ENCODE measurements at regions not wholly inside any gene's neighbourhood (a gene's known extent, or its start where the extent isn't known, plus 50 kb on each side); places are given as distances from the start of the nearest gene placed in this dataset.

- FAIRE-seq: no peak
- DNase-seq: no peak
- no peak for ATAC-seq
- Histone ChIP-seq H3K4me3 (no peak overlapping the region), H3K9me3 (no peaks in the 10 kb centered on the region), H3K27ac (no peak overlapping the region), H3K36me3 (no peaks in the 10 kb centered on the region), H3K27me3 (no peaks in the 10 kb centered on the region), H3K4me1 (no peaks in the 10 kb centered on the region)
- intact Hi-C loops (cut with DNase I): no loop called here
- TF ChIP-seq CTCF (IDR thresholded peaks at IDR 0.05): no peak
- 33 to 46% methylated on average over 1 of the region's 1 CpG for WGBS, 2 donors
Measured at GRCh38 chr4:55255179-55255578, 90.9 kb upstream of the SRD5A3 start.

- intact Hi-C loops (cut with DNase I): no loop called here
- FAIRE-seq: no peak
- Histone ChIP-seq H3K27me3 (no peaks in the 10 kb centered on the region), H3K4me1 (no peaks in the 10 kb centered on the region), H3K9me3 (no peaks in the 10 kb centered on the region), H3K4me3 (no peak overlapping the region), H3K27ac (no peak overlapping the region), H3K36me3 (no peaks in the 10 kb centered on the region)
- ATAC-seq: no peak
- no peak for TF ChIP-seq CTCF (IDR thresholded peaks at IDR 0.05)
- no peak for DNase-seq
- 4 to 7% methylated on average over 6 of the region's 6 CpGs for WGBS, 2 donors
Measured at GRCh38 chr4:55256787-55257186, 89.3 kb upstream of the SRD5A3 start.

GRCh38 chr4:55258152-55258865 lies 87.7 kb upstream of the SRD5A3 start:
- FAIRE-seq (no peak), DNase-seq (no peak), ATAC-seq (no peak)
- H3K9me3 ChIP-seq: no peaks in the 10 kb centered on the region
- no peaks in the 10 kb centered on the region for H3K4me1 ChIP-seq
- intact Hi-C loops (cut with DNase I): no loop called here
- WGBS, 2 donors: 40 to 43% methylated on average over 5 of the region's 5 CpGs
- no peaks in the 10 kb centered on the region for H3K27me3 ChIP-seq
- H3K36me3 ChIP-seq: no peaks in the 10 kb centered on the region
- H3K27ac ChIP-seq: no peak overlapping the region
- no peak overlapping the region for H3K4me3 ChIP-seq
- TF ChIP-seq CTCF (IDR thresholded peaks at IDR 0.05): no peak

- TF ChIP-seq CTCF (IDR thresholded peaks at IDR 0.05): no peak
- no peaks in the 10 kb centered on the region for H3K4me1 ChIP-seq
- ATAC-seq (no peak), DNase-seq (no peak), FAIRE-seq (no peak)
- 58 to 59% methylated on average over 3 of the region's 3 CpGs for WGBS, 2 donors
- H3K27ac ChIP-seq: no peak overlapping the region
- no peaks in the 10 kb centered on the region for H3K36me3 ChIP-seq
- H3K27me3 ChIP-seq: no peaks in the 10 kb centered on the region
- intact Hi-C loops (cut with DNase I): no loop called here
- H3K9me3 ChIP-seq: no peaks in the 10 kb centered on the region
- no peak overlapping the region for H3K4me3 ChIP-seq
Measured at GRCh38 chr4:55259294-55259693, 86.7 kb upstream of the SRD5A3 start.

GRCh38 chr4:55269470-55269869 lies 76.6 kb upstream of the SRD5A3 start:
- FAIRE-seq (no peak), DNase-seq (no peak), ATAC-seq (no peak)
- H3K4me1 ChIP-seq: no peaks in the 10 kb centered on the region
- 50 to 56% methylated on average over 2 of the region's 2 CpGs for WGBS, 2 donors
- no peak overlapping the region for H3K4me3 ChIP-seq
- H3K27ac ChIP-seq: no peak overlapping the region
- no peaks in the 10 kb centered on the region for H3K36me3 ChIP-seq
- intact Hi-C loops (cut with DNase I): no loop called here
- H3K27me3 ChIP-seq: peaks cover 0 to 6% (median 0%) of the 10 kb centered on the region in 4 donors
- no peaks in the 10 kb centered on the region for H3K9me3 ChIP-seq
- TF ChIP-seq CTCF (IDR thresholded peaks at IDR 0.05): no peak
